ENCODE measurements at regions not wholly inside any gene's neighbourhood (a gene's known extent, or its start where the extent isn't known, plus 50 kb on each side); places are given as distances from the start of the nearest gene placed in this dataset.

DNA sequence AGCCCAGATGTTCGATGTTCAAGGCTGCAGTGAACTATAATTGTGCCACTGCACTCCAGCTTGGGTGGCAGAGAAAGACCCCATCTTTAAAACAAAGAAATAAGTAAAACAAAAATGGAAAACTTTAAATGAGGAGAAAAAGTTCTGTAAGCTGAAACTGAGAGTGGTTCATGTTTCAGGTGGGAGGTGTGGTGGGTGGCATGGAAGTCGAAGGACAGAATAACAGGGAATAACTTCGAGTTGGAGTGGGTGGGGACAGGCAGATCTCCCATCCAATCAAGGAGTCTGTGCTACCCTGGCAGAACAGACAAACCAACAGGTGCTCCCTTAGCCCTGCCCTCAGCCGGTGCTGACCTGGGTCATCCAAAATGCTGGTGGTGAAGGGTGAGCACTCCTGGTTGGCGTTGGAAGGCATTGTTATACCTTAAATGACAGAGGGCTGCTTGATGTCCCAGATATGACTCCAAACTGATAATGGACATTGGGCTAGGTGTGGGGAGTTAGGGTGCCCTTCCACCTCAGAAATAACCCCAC lies 328.4 kb downstream of the DYSF start:
- TF ChIP-seq, protein P1, sequence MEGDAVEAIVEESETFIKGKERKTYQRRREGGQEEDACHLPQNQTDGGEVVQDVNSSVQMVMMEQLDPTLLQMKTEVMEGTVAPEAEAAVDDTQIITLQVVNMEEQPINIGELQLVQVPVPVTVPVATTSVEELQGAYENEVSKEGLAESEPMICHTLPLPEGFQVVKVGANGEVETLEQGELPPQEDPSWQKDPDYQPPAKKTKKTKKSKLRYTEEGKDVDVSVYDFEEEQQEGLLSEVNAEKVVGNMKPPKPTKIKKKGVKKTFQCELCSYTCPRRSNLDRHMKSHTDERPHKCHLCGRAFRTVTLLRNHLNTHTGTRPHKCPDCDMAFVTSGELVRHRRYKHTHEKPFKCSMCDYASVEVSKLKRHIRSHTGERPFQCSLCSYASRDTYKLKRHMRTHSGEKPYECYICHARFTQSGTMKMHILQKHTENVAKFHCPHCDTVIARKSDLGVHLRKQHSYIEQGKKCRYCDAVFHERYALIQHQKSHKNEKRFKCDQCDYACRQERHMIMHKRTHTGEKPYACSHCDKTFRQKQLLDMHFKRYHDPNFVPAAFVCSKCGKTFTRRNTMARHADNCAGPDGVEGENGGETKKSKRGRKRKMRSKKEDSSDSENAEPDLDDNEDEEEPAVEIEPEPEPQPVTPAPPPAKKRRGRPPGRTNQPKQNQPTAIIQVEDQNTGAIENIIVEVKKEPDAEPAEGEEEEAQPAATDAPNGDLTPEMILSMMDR (IDR thresholded peaks at IDR 0.05; ENCODE audit: insufficient read depth, low read length, poor library complexity, severe bottlenecking) = no peak
- TF ChIP-seq EZH2phosphoT487 (conservative IDR thresholded peaks at IDR 0.05; ENCODE audit: low read length) = no peak
- H3K36me3 ChIP-seq (ENCODE audit: low read length) = no peaks in the 10 kb centered on the region
- no peaks in the 10 kb centered on the region for H3K9me2 ChIP-seq (replicated peaks; ENCODE audit: insufficient read depth, low read length)
- H3K4me2 ChIP-seq (ENCODE audit: low read depth, low read length, poor library complexity, severe bottlenecking) = no peak overlapping the region
- H3F3A ChIP-seq (ENCODE audit: insufficient read depth) = no peaks in the 10 kb centered on the region
- H3K27me3 ChIP-seq (ENCODE audit: low read length) = no peaks in the 10 kb centered on the region
- H3K9me3 ChIP-seq (ENCODE audit: insufficient read depth, low read length) = no peaks in the 10 kb centered on the region
- no peak overlapping the region for H3K27ac ChIP-seq (ENCODE audit: low read depth, low read length)
- no peak overlapping the region for H3K4me3 ChIP-seq (ENCODE audit: insufficient read depth, low read length, poor library complexity, severe bottlenecking)
- no peaks in the 10 kb centered on the region for H3K79me2 ChIP-seq (ENCODE audit: insufficient read depth, low read length)
- H3K9ac ChIP-seq (ENCODE audit: low read length) = no peak overlapping the region
- H4K20me1 ChIP-seq (ENCODE audit: low read depth, low read length) = no peaks in the 10 kb centered on the region
- H2AFZ ChIP-seq (ENCODE audit: low read depth, low read length, severe bottlenecking) = no peak overlapping the region

DNA sequence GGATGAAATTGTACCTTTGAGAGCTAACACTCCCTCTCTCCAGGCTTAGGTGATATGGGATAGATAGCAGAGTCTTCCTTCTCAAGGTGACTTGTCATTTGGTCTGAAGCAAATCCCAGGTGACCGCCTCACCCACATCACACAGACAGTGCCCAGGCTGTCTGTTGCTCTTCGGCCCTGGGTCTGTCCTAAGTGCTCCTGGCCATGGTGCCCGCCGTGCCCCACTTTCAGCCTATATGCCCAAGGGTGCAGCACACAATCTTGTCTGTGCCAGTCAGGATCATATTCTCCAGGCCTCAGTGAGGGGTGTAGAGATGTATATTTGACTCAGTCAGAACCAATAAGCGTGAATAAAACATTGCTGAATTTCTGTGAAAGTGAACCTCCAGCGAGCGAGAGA lies 326.8 kb downstream of the DYSF start:
- Histone ChIP-seq H3K4me2 (ENCODE audit: low read depth, low read length, poor library complexity, severe bottlenecking) (no peak overlapping the region), H3K27ac (ENCODE audit: low read depth, low read length) (no peak overlapping the region), H2AFZ (ENCODE audit: low read depth, low read length, severe bottlenecking) (no peak overlapping the region), H3K4me3 (ENCODE audit: insufficient read depth, low read length, poor library complexity, severe bottlenecking) (no peak overlapping the region), H3K79me2 (ENCODE audit: insufficient read depth, low read length) (no peaks in the 10 kb centered on the region), H3K27me3 (ENCODE audit: low read length) (no peaks in the 10 kb centered on the region), H3F3A (ENCODE audit: insufficient read depth) (no peaks in the 10 kb centered on the region), H3K9me3 (ENCODE audit: insufficient read depth, low read length) (no peaks in the 10 kb centered on the region), H3K36me3 (ENCODE audit: low read length) (no peaks in the 10 kb centered on the region), H3K9ac (ENCODE audit: low read length) (no peak overlapping the region), H4K20me1 (ENCODE audit: low read depth, low read length) (no peaks in the 10 kb centered on the region), H3K9me2 (replicated peaks; ENCODE audit: insufficient read depth, low read length) (no peaks in the 10 kb centered on the region)
- no peak for TF ChIP-seq EZH2phosphoT487 (conservative IDR thresholded peaks at IDR 0.05; ENCODE audit: low read length)
- TF ChIP-seq, protein P1 (IDR thresholded peaks at IDR 0.05; ENCODE audit: insufficient read depth, low read length, poor library complexity, severe bottlenecking) = no peak

DNA sequence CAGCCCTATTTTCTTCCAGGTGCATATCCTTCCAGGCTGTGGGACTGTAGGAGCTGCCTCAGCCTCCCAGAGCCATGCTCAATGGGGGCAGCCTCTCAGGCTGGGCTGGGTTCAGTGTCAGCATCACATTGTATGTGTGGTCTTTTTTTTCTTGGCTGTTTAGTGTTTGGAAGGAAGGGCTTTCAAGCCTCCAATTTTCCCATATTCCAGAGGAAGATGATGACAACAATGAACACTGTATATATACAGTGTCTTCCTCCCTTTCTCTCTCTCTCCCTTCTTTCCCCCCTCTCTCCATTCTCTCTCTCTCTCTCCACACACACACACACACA lies 326.4 kb downstream of the DYSF start:
- no peak overlapping the region for H3K4me2 ChIP-seq (ENCODE audit: low read depth, low read length, poor library complexity, severe bottlenecking)
- H3K27ac ChIP-seq (ENCODE audit: low read depth, low read length) = no peak overlapping the region
- H3K27me3 ChIP-seq (ENCODE audit: low read length) = no peaks in the 10 kb centered on the region
- no peaks in the 10 kb centered on the region for H4K20me1 ChIP-seq (ENCODE audit: low read depth, low read length)
- TF ChIP-seq, protein P1 (IDR thresholded peaks at IDR 0.05; ENCODE audit: insufficient read depth, low read length, poor library complexity, severe bottlenecking) = no peak
- TF ChIP-seq EZH2phosphoT487 (conservative IDR thresholded peaks at IDR 0.05; ENCODE audit: low read length) = no peak
- no peaks in the 10 kb centered on the region for H3F3A ChIP-seq (ENCODE audit: insufficient read depth)
- no peak overlapping the region for H2AFZ ChIP-seq (ENCODE audit: low read depth, low read length, severe bottlenecking)
- H3K36me3 ChIP-seq (ENCODE audit: low read length) = no peaks in the 10 kb centered on the region
- H3K9ac ChIP-seq (ENCODE audit: low read length) = no peak overlapping the region
- no peaks in the 10 kb centered on the region for H3K79me2 ChIP-seq (ENCODE audit: insufficient read depth, low read length)
- H3K9me2 ChIP-seq (replicated peaks; ENCODE audit: insufficient read depth, low read length) = no peaks in the 10 kb centered on the region
- no peak overlapping the region for H3K4me3 ChIP-seq (ENCODE audit: insufficient read depth, low read length, poor library complexity, severe bottlenecking)
- H3K9me3 ChIP-seq (ENCODE audit: insufficient read depth, low read length) = no peaks in the 10 kb centered on the region
